H1 (cell line): ENCODE measurements at regions not wholly inside any gene's neighbourhood (a gene's known extent, or its start where the extent isn't known, plus 50 kb on each side); places are given as distances from the start of the nearest gene placed in this dataset.

Experiments used
- EGR1 ChIP-seq: IDR thresholded peaks from 2 replicates; pipeline ENCODE4 v1.6.1; 2011; ENCODE audit warnings: low read depth, low read length, borderline replicate concordance
- MAFK ChIP-seq: IDR thresholded peaks from 2 replicates; pipeline ENCODE4 v1.6.1; 2012; ENCODE audit warnings: low read depth, mild to moderate bottlenecking, improper control_type of control experiment, low read length
- RAD21 ChIP-seq, 2 experiments: IDR thresholded peaks in 1 of 2; conservative IDR thresholded peaks in 1 of 2; 2 replicates each; pipeline ENCODE4 v1.6.1; 2011; ENCODE audit warnings: low read depth in 2 of 2, low read length in 2 of 2, improper control_type of control experiment in 1 of 2, inconsistent platforms in 1 of 2, mild to moderate bottlenecking in 1 of 2, moderate library complexity in 1 of 2
- RFX5 ChIP-seq: IDR thresholded peaks from 2 replicates; pipeline ENCODE4 v1.6.1; 2011; ENCODE audit warnings: low read depth, low read length, improper control_type of control experiment, borderline replicate concordance
- TF ChIP-seq, protein P1 (sequence below), 3 experiments: IDR thresholded peaks; 1 replicate in 2 of 3; 2 replicates in 1 of 3; pipeline versions ENCODE4 v1.5.1 to v1.6.1; 2011; ENCODE audit warnings: low read length in 3 of 3, mild to moderate bottlenecking in 3 of 3, inconsistent platforms in 2 of 3, low read depth in 1 of 3, moderate library complexity in 1 of 3; ENCODE audit not compliant: insufficient read depth in 1 of 3; ENCODE audit errors: control extremely low read depth in 1 of 3
- TF ChIP-seq, protein P2 (sequence below): IDR thresholded peaks from 2 replicates; pipeline ENCODE4 v1.6.1; 2011; ENCODE audit warnings: low read length, improper control_type of control experiment

DNA sequence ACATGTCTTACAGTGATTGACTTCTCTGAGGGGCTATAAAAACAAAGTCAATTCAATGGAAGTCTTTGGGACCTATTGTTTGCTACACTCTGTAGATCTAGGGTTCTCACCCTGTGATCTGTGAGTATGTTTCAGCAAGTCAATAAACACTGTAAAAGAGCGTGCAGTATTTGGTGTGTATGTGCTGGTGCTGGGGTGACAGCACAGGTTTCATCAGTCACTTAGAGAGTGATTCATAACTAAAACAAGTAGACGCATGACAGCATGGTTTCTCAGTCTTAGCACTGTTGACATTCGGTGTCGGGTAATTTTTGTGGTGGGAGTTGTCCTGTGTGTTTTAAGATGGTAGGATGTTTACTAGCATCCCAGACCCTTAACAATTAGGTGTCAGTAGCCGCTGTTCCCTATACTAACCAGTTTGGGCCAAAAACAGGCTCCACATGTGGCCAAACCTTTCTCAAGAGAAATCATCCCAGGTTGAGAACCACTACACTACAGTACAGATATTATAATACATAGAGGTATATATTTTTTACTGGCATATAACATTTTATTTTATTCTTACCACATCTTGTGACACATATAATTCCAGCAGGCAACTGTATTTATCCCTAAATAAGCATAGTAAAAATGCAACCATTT, 411.8 kb downstream of the ARL4A start:
- TF ChIP-seq, protein P1, sequence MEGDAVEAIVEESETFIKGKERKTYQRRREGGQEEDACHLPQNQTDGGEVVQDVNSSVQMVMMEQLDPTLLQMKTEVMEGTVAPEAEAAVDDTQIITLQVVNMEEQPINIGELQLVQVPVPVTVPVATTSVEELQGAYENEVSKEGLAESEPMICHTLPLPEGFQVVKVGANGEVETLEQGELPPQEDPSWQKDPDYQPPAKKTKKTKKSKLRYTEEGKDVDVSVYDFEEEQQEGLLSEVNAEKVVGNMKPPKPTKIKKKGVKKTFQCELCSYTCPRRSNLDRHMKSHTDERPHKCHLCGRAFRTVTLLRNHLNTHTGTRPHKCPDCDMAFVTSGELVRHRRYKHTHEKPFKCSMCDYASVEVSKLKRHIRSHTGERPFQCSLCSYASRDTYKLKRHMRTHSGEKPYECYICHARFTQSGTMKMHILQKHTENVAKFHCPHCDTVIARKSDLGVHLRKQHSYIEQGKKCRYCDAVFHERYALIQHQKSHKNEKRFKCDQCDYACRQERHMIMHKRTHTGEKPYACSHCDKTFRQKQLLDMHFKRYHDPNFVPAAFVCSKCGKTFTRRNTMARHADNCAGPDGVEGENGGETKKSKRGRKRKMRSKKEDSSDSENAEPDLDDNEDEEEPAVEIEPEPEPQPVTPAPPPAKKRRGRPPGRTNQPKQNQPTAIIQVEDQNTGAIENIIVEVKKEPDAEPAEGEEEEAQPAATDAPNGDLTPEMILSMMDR (IDR thresholded peaks at IDR 0.05; ENCODE audit: control extremely low read depth in 1 of 3, insufficient read depth in 1 of 3, low read depth in 1 of 3, low read length in 3 of 3): no peak
- TF ChIP-seq, protein P2, sequence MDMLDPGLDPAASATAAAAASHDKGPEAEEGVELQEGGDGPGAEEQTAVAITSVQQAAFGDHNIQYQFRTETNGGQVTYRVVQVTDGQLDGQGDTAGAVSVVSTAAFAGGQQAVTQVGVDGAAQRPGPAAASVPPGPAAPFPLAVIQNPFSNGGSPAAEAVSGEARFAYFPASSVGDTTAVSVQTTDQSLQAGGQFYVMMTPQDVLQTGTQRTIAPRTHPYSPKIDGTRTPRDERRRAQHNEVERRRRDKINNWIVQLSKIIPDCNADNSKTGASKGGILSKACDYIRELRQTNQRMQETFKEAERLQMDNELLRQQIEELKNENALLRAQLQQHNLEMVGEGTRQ: no peak
- TF ChIP-seq RFX5 (no peak), MAFK (no peak), EGR1 (no peak), RAD21 (IDR thresholded peaks at IDR 0.05 in 1 of 2, conservative IDR thresholded peaks at IDR 0.05 in 1 of 2; ENCODE audit: low read depth in 2 of 2, low read length in 2 of 2) (no peak)
